ENCODE measurements at regions not wholly inside any gene's neighbourhood (a gene's known extent, or its start where the extent isn't known, plus 50 kb on each side); places are given as distances from the start of the nearest gene placed in this dataset.
A peak's percentile ranks its signal among the peaks of the same experiment; 100 is the strongest.

DNA sequence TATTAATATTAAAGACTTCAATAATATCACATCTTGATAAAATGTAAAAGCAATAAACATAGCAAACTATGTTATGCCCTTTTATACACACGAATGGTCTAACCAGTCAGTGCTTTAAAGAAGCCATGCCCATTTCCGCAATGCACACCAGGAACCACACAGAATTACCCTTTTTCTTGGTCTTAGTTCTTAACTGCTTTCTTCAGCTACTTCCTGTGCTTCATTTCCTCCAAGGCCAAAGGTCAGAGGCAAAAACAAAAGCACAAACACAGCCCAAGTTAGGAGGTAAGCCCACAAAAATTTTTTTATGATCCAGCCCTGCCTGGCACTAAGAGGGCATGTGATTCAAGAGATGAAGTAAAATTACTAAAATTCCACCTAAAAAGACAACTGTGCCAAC lies 267.2 kb downstream of the FBXO15 start:
- peaks cover 0 to 4% (median 0%) of the 10 kb centered on the region in 4 donors for H3K4me1 Mint-ChIP-seq
- H3K27me3 Mint-ChIP-seq: peaks cover 4% of the 10 kb centered on the region
- H3K9me3 Mint-ChIP-seq: peaks cover 0 to 3% (median 0%) of the 10 kb centered on the region in 7 donors
- Histone ChIP-seq H3K4me1 (ENCODE audit: control insufficient read depth, insufficient read depth, low read length, poor library complexity, severe bottlenecking) (no peaks in the 10 kb centered on the region), H3K36me3 (ENCODE audit: control insufficient read depth, insufficient read depth, low read length) (no peaks in the 10 kb centered on the region), H3K4me3 (ENCODE audit: low read depth, low read length) (no peak overlapping the region), H3K9me3 (ENCODE audit: control insufficient read depth in 2 of 2, low read length in 2 of 2) (no peaks in the 10 kb centered on the region), H3K27ac (ENCODE audit: insufficient read depth, low read length, poor library complexity, severe bottlenecking) (no peak overlapping the region), H3K27me3 (ENCODE audit: control insufficient read depth, insufficient read depth, low read length) (no peaks in the 10 kb centered on the region)
- no peak overlapping the region for H3K27ac Mint-ChIP-seq
- H3K4me3 Mint-ChIP-seq: no peak overlapping the region
- DNase-seq (peak in 1 of 3 donors; percentile 32), ATAC-seq (ENCODE audit: low read depth in 2 of 2) (no peak)
- no peaks in the 10 kb centered on the region for H3K36me3 Mint-ChIP-seq

DNA sequence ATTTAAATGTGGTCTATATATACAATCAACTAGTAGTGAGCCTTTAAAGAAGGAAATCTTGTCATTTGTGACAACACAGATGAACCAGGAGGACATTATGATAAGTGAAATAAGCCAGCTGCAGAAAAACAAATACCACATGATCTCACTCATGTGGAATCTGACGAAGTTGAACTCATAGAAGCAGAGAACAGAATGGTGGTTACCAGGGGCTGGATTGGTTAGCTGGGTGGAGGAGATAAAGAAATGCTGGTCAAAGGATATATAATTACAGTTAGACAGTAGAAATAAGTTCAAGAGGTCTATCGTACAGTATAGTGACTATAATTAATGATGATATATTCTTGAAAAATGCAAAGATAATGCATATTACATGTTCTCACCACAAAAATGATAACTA lies 267.9 kb downstream of the FBXO15 start:
- Mint-ChIP-seq H3K36me3 (no peaks in the 10 kb centered on the region), H3K4me1 (peaks cover 0 to 4% (median 0%) of the 10 kb centered on the region in 4 donors), H3K4me3 (no peak overlapping the region), H3K9me3 (peaks cover 0 to 3% (median 0%) of the 10 kb centered on the region in 7 donors), H3K27me3 (peaks cover 4% of the 10 kb centered on the region), H3K27ac (no peak overlapping the region)
- ATAC-seq (ENCODE audit: low read depth in 2 of 2) (no peak), DNase-seq (no peak)
- H3K27me3 ChIP-seq (ENCODE audit: control insufficient read depth, insufficient read depth, low read length): no peaks in the 10 kb centered on the region
- H3K4me3 ChIP-seq (ENCODE audit: low read depth, low read length): no peak overlapping the region
- no peaks in the 10 kb centered on the region for H3K9me3 ChIP-seq (ENCODE audit: control insufficient read depth in 2 of 2, low read length in 2 of 2)
- no peak overlapping the region for H3K27ac ChIP-seq (ENCODE audit: insufficient read depth, low read length, poor library complexity, severe bottlenecking)
- no peaks in the 10 kb centered on the region for H3K4me1 ChIP-seq (ENCODE audit: control insufficient read depth, insufficient read depth, low read length, poor library complexity, severe bottlenecking)
- no peaks in the 10 kb centered on the region for H3K36me3 ChIP-seq (ENCODE audit: control insufficient read depth, insufficient read depth, low read length)

DNA sequence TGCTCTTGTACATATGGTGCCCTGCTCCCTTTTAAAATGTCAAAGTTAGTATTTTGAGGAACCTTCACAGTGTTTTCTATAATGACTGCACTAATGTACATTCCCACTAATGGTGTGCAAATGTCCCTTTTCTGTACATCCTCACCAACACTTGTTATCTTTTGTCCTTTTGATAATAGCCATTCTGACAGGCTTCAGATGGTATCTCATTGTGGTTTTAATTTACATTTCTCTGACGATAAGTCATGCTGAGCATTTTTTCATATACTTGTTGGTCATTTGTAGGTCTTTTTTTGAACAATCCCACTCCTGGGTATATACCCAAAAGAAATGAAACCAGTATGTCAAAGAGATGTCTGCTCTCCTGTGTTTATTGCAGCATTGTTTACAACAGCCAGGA lies 268.3 kb downstream of the FBXO15 start:
- no peaks in the 10 kb centered on the region for H3K36me3 Mint-ChIP-seq

GRCh38 chr18:73869182-73869581 lies 278.5 kb downstream of the FBXO15 start:
- no peaks in the 10 kb centered on the region for H3K27me3 ChIP-seq (ENCODE audit: control insufficient read depth, insufficient read depth, low read length)

More for the DNA sequence above, 268.3 kb downstream of the FBXO15 start:
- ATAC-seq (ENCODE audit: low read depth in 2 of 2): no peak
- Mint-ChIP-seq H3K4me3 (no peak overlapping the region), H3K27ac (no peak overlapping the region), H3K4me1 (peaks cover 0 to 4% (median 0%) of the 10 kb centered on the region in 4 donors), H3K27me3 (peaks cover 3% of the 10 kb centered on the region), H3K9me3 (peaks cover 0 to 3% (median 0%) of the 10 kb centered on the region in 7 donors)
- Histone ChIP-seq H3K36me3 (ENCODE audit: control insufficient read depth, insufficient read depth, low read length) (no peaks in the 10 kb centered on the region), H3K4me1 (ENCODE audit: control insufficient read depth, insufficient read depth, low read length, poor library complexity, severe bottlenecking) (no peaks in the 10 kb centered on the region), H3K27ac (ENCODE audit: insufficient read depth, low read length, poor library complexity, severe bottlenecking) (no peak overlapping the region), H3K9me3 (ENCODE audit: control insufficient read depth in 2 of 2, low read length in 2 of 2) (no peaks in the 10 kb centered on the region), H3K4me3 (ENCODE audit: low read depth, low read length) (no peak overlapping the region), H3K27me3 (ENCODE audit: control insufficient read depth, insufficient read depth, low read length) (no peaks in the 10 kb centered on the region)
- no peak for DNase-seq

GRCh38 chr18:73861771-73862170 lies 285.9 kb downstream of the FBXO15 start:
- Histone ChIP-seq H3K27me3 (ENCODE audit: control insufficient read depth, insufficient read depth, low read length) (no peaks in the 10 kb centered on the region), H3K4me3 (ENCODE audit: low read depth, low read length) (no peak overlapping the region), H3K36me3 (ENCODE audit: control insufficient read depth, insufficient read depth, low read length) (no peaks in the 10 kb centered on the region), H3K27ac (ENCODE audit: insufficient read depth, low read length, poor library complexity, severe bottlenecking) (no peak overlapping the region), H3K4me1 (ENCODE audit: control insufficient read depth, insufficient read depth, low read length, poor library complexity, severe bottlenecking) (no peaks in the 10 kb centered on the region), H3K9me3 (ENCODE audit: control insufficient read depth in 2 of 2, low read length in 2 of 2) (no peaks in the 10 kb centered on the region)
- H3K36me3 Mint-ChIP-seq: no peaks in the 10 kb centered on the region
- peak in 1 of 3 donors; percentile 1 for DNase-seq
- no peak overlapping the region for H3K27ac Mint-ChIP-seq
- peaks cover 0 to 3% (median 0%) of the 10 kb centered on the region in 7 donors for H3K9me3 Mint-ChIP-seq
- H3K4me1 Mint-ChIP-seq: peaks cover 0 to 4% (median 0%) of the 10 kb centered on the region in 4 donors
- peaks cover 8% of the 10 kb centered on the region for H3K27me3 Mint-ChIP-seq
- ATAC-seq (ENCODE audit: low read depth in 2 of 2): no peak
- H3K4me3 Mint-ChIP-seq: no peak overlapping the region

More at GRCh38 chr18:73869182-73869581, 278.5 kb downstream of the FBXO15 start:
- no peak for DNase-seq
- H3K9me3 Mint-ChIP-seq: peaks cover 0 to 3% (median 0%) of the 10 kb centered on the region in 7 donors
- H3K4me3 ChIP-seq (ENCODE audit: low read depth, low read length): no peak overlapping the region
- H3K36me3 Mint-ChIP-seq: no peaks in the 10 kb centered on the region
- no peak overlapping the region for H3K27ac Mint-ChIP-seq
- ATAC-seq (ENCODE audit: low read depth in 2 of 2): no peak
- H3K4me1 Mint-ChIP-seq: no peaks in the 10 kb centered on the region
- H3K4me3 Mint-ChIP-seq: no peak overlapping the region
- no peaks in the 10 kb centered on the region for H3K4me1 ChIP-seq (ENCODE audit: control insufficient read depth, insufficient read depth, low read length, poor library complexity, severe bottlenecking)
- H3K36me3 ChIP-seq (ENCODE audit: control insufficient read depth, insufficient read depth, low read length): no peaks in the 10 kb centered on the region
- H3K9me3 ChIP-seq (ENCODE audit: control insufficient read depth in 2 of 2, low read length in 2 of 2): no peaks in the 10 kb centered on the region
- H3K27me3 Mint-ChIP-seq: no peaks in the 10 kb centered on the region
- no peak overlapping the region for H3K27ac ChIP-seq (ENCODE audit: insufficient read depth, low read length, poor library complexity, severe bottlenecking)

DNA sequence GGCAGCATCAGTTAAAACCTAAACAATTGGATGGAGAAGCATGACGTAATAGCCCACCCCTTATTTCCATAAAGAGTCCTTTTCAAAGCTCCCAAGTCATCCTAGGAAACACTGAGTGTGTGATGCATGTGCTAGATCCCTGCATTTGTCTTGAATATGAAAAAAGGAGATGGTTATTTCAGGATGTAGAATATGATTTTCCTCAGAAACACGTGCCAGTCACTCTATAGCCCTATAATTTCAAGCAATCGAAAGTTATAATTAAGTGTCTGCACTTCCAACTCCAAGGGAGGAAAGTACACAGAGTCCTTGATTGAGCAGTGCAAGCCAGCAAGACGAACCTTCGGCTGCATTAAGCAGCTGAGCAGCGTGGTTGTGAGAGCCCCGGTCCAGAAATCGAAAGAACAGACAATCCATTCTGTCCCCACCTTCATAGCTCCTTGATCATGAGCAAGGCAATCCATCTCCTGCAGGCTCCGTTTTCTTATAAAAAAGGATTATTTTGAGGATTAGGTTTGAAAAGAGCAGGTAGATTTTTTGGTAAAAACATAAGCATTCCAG lies 287.7 kb downstream of the FBXO15 start:
- DNase-seq (no peak), ATAC-seq (ENCODE audit: low read depth in 2 of 2) (no peak)
- Mint-ChIP-seq H3K36me3 (no peaks in the 10 kb centered on the region), H3K9me3 (peaks cover 0 to 1% (median 0%) of the 10 kb centered on the region in 7 donors), H3K4me3 (no peak overlapping the region), H3K27me3 (peaks cover 8% of the 10 kb centered on the region), H3K4me1 (peaks cover 0 to 4% (median 0%) of the 10 kb centered on the region in 4 donors), H3K27ac (no peak overlapping the region)
- Histone ChIP-seq H3K27me3 (ENCODE audit: control insufficient read depth, insufficient read depth, low read length) (no peaks in the 10 kb centered on the region), H3K4me1 (ENCODE audit: control insufficient read depth, insufficient read depth, low read length, poor library complexity, severe bottlenecking) (no peaks in the 10 kb centered on the region), H3K27ac (ENCODE audit: insufficient read depth, low read length, poor library complexity, severe bottlenecking) (no peak overlapping the region), H3K9me3 (ENCODE audit: control insufficient read depth in 2 of 2, low read length in 2 of 2) (no peaks in the 10 kb centered on the region), H3K4me3 (ENCODE audit: low read depth, low read length) (no peak overlapping the region), H3K36me3 (ENCODE audit: control insufficient read depth, insufficient read depth, low read length) (no peaks in the 10 kb centered on the region)

- Mint-ChIP-seq H3K36me3 (no peaks in the 10 kb centered on the region), H3K9me3 (peaks cover 0 to 2% (median 0%) of the 10 kb centered on the region in 7 donors), H3K4me3 (no peak overlapping the region), H3K27ac (no peak overlapping the region), H3K27me3 (no peaks in the 10 kb centered on the region), H3K4me1 (no peaks in the 10 kb centered on the region)
- DNase-seq (no peak), ATAC-seq (ENCODE audit: low read depth in 2 of 2) (no peak)
- Histone ChIP-seq H3K9me3 (ENCODE audit: control insufficient read depth in 2 of 2, low read length in 2 of 2) (no peaks in the 10 kb centered on the region), H3K4me1 (ENCODE audit: control insufficient read depth, insufficient read depth, low read length, poor library complexity, severe bottlenecking) (no peaks in the 10 kb centered on the region), H3K27ac (ENCODE audit: insufficient read depth, low read length, poor library complexity, severe bottlenecking) (no peak overlapping the region), H3K36me3 (ENCODE audit: control insufficient read depth, insufficient read depth, low read length) (no peaks in the 10 kb centered on the region), H3K4me3 (ENCODE audit: low read depth, low read length) (no peak overlapping the region), H3K27me3 (ENCODE audit: control insufficient read depth, insufficient read depth, low read length) (no peaks in the 10 kb centered on the region)
Observed at GRCh38 chr18:73852789-73853549, 294.7 kb downstream of the FBXO15 start.

DNA sequence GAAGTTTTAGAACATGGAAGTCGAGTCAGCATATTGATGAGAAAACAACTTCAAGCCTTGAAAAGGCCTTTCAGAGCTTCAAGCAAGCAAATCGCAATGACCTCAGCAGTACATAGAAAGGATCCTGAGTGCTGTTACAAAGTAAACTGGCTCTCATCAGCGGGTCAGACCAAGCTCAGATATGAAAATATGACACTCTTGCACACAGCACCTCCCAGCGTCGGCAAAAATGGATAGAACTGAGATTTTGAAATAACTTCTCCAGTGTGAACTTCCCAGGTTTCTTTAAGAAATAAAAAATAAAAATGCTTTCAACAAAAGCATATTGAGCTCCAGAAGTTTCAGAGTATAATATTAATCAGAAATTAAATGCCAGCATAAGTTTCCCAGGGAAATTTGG lies 296.9 kb downstream of the FBXO15 start:
- Histone ChIP-seq H3K27ac (ENCODE audit: insufficient read depth, low read length, poor library complexity, severe bottlenecking) (no peak overlapping the region), H3K36me3 (ENCODE audit: control insufficient read depth, insufficient read depth, low read length) (no peaks in the 10 kb centered on the region), H3K4me1 (ENCODE audit: control insufficient read depth, insufficient read depth, low read length, poor library complexity, severe bottlenecking) (no peaks in the 10 kb centered on the region), H3K27me3 (ENCODE audit: control insufficient read depth, insufficient read depth, low read length) (no peaks in the 10 kb centered on the region), H3K9me3 (ENCODE audit: control insufficient read depth in 2 of 2, low read length in 2 of 2) (no peaks in the 10 kb centered on the region), H3K4me3 (ENCODE audit: low read depth, low read length) (no peak overlapping the region)
- H3K9me3 Mint-ChIP-seq: peaks cover 0 to 2% (median 0%) of the 10 kb centered on the region in 7 donors
- ATAC-seq (ENCODE audit: low read depth in 2 of 2) (no peak), DNase-seq (no peak)
- H3K4me3 Mint-ChIP-seq: no peak overlapping the region
- no peaks in the 10 kb centered on the region for H3K4me1 Mint-ChIP-seq
- H3K27me3 Mint-ChIP-seq: no peaks in the 10 kb centered on the region
- H3K27ac Mint-ChIP-seq: no peak overlapping the region
- no peaks in the 10 kb centered on the region for H3K36me3 Mint-ChIP-seq
